D721Med (cell line): ENCODE measurements at regions not wholly inside any gene's neighbourhood (a gene's known extent, or its start where the extent isn't known, plus 50 kb on each side); places are given as distances from the start of the nearest gene placed in this dataset.

Experiments used
- DNase-seq: peaks from one replicate; pipeline ENCODE4 v3.0.0; 2011; ENCODE audit warnings: low spot score; ENCODE audit not compliant: insufficient read length
- FAIRE-seq: peaks from 2 replicates; lab custom pipeline; 2011; peaks lifted over from hg19 to GRCh38; lab: Jason Lieb, UNC
- CTCF ChIP-seq: IDR thresholded peaks from 2 replicates; pipeline ENCODE4 v1.5.1; 2012; ENCODE audit warnings: mild to moderate bottlenecking, control low read depth; ENCODE audit not compliant: insufficient read depth; ENCODE audit errors: missing control alignments

DNA sequence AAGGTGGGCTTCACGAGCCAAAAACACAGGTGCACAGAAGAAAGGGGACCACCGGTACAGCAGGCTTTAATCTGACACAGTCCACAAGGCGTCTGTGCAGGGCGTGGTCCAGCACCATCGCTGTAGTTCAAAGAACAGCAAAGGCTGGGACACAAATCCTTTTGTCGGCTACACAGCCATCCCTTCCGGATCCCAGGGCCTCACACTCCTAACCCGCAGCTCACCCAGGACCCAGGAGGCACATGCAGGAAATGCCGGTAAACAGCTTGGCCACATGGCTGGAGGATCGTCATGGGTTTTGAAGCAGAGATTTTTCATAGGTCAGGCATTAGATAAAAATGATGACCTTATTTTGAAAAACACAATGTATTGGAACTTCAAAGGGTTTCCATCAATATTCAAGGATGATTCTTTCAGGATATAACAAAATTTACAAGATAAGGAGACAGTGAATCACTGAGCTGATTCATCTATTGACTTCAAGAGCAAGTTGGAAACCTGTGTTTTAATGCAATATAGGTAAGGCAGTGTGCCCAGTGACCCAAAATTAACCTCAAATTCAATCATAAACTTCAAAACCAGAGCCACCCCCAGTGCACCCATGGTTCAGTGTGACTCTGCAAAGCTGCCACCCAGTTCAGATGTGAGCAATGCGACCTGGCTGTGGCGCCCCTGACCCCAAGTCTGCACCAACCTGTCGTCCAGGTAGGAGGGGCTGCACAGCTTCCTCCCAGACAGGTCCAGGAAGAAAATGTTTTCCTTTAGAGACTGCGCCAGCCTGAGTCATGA lies 74.4 kb downstream of the TMEM18 start:
- FAIRE-seq (no peak), DNase-seq (no peak)
- TF ChIP-seq CTCF: no peak

GRCh38 chr2:601806-602455 lies 75.3 kb downstream of the TMEM18 start:
- DNase-seq (no peak), FAIRE-seq (no peak)
- TF ChIP-seq CTCF: no peak

- TF ChIP-seq CTCF: no peak
- FAIRE-seq: no peak
- no peak for DNase-seq
Measured at GRCh38 chr2:601387-601698, 75.9 kb downstream of the TMEM18 start.

GRCh38 chr2:600542-601386 lies 76.4 kb downstream of the TMEM18 start:
- FAIRE-seq (no peak), DNase-seq (no peak)
- TF ChIP-seq CTCF: no peak

GRCh38 chr2:599601-600000 lies 77.6 kb downstream of the TMEM18 start:
- no peak for FAIRE-seq
- TF ChIP-seq CTCF: no peak

GRCh38 chr2:598058-598802 lies 79.0 kb downstream of the TMEM18 start:
- no peak for TF ChIP-seq CTCF
- DNase-seq (no peak), FAIRE-seq (no peak)

More at GRCh38 chr2:599601-600000, 77.6 kb downstream of the TMEM18 start:
- no peak for DNase-seq
